H1 (cell line): ENCODE measurements at regions not wholly inside any gene's neighbourhood (a gene's known extent, or its start where the extent isn't known, plus 50 kb on each side); places are given as distances from the start of the nearest gene placed in this dataset.

Source experiments
- CBX5 ChIP-seq: fragments of 300-800, 300-1000 bp; sonication (generic); IDR thresholded peaks from 2 replicates; pipeline ENCODE4 v1.7.1; 2016; ENCODE audit warnings: antibody characterized with exemption, low read length, low read depth
- CBX8 ChIP-seq: fragments of 300-800, 300-1000 bp; sonication (generic); IDR thresholded peaks from 2 replicates; pipeline ENCODE4 v1.7.1; 2016; ENCODE audit warnings: low read depth, low read length, borderline replicate concordance
- CREB1 ChIP-seq: IDR thresholded peaks from 2 replicates; pipeline ENCODE4 v1.6.1; 2012; ENCODE audit warnings: inconsistent platforms
- CTCF ChIP-seq, 3 experiments: IDR thresholded peaks; 1 replicate in 2 of 3; 2 replicates in 1 of 3; pipeline versions ENCODE4 v1.5.1 to v1.6.1; 2011; ENCODE audit warnings: low read length in 3 of 3, mild to moderate bottlenecking in 3 of 3, inconsistent platforms in 2 of 3, low read depth in 1 of 3, moderate library complexity in 1 of 3; ENCODE audit not compliant: insufficient read depth in 1 of 3; ENCODE audit errors: control extremely low read depth in 1 of 3
- E2F6 ChIP-seq: IDR thresholded peaks from 2 replicates; pipeline ENCODE4 v1.6.1; 2012; ENCODE audit warnings: inconsistent platforms
- FOSL1 ChIP-seq: IDR thresholded peaks from 2 replicates; pipeline ENCODE4 v1.6.1; 2011; ENCODE audit warnings: mild to moderate bottlenecking, low read depth, low read length, moderate library complexity; ENCODE audit not compliant: insufficient read depth
- GTF2F1 ChIP-seq: IDR thresholded peaks from 2 replicates; pipeline ENCODE4 v1.6.1; 2012; ENCODE audit warnings: low read depth, low read length, improper control_type of control experiment, borderline replicate concordance
- JUND ChIP-seq: IDR thresholded peaks from 2 replicates; pipeline ENCODE4 v1.6.1; 2011; ENCODE audit warnings: mild to moderate bottlenecking, improper control_type of control experiment, low read length
- POLR2A ChIP-seq, 2 experiments: IDR thresholded peaks; 1 replicate in 1 of 2; 2 replicates in 1 of 2; pipeline ENCODE4 v1.6.1; 2011; ENCODE audit warnings: low read depth in 2 of 2, low read length in 2 of 2, mild to moderate bottlenecking in 2 of 2; ENCODE audit errors: control extremely low read depth in 1 of 2
- RFX5 ChIP-seq: IDR thresholded peaks from 2 replicates; pipeline ENCODE4 v1.6.1; 2011; ENCODE audit warnings: low read depth, low read length, improper control_type of control experiment, borderline replicate concordance
- SIX5 ChIP-seq: IDR thresholded peaks from 2 replicates; pipeline ENCODE4 v1.6.1; 2011; ENCODE audit warnings: mild to moderate bottlenecking, low read depth, low read length
- TF ChIP-seq, protein P1 (sequence below): fragments of 300-600 bp; sonication (generic); IDR thresholded peaks from 2 replicates; pipeline ENCODE4 v1.7.1; 2012; ENCODE audit warnings: low read length, moderate library complexity, mild to moderate bottlenecking, inconsistent platforms; ENCODE audit not compliant: insufficient replicate concordance
- TF ChIP-seq, protein P2 (sequence below): IDR thresholded peaks from 2 replicates; pipeline ENCODE4 v1.6.1; 2011; ENCODE audit warnings: low read depth, mild to moderate bottlenecking, low read length; ENCODE audit not compliant: insufficient read depth

DNA sequence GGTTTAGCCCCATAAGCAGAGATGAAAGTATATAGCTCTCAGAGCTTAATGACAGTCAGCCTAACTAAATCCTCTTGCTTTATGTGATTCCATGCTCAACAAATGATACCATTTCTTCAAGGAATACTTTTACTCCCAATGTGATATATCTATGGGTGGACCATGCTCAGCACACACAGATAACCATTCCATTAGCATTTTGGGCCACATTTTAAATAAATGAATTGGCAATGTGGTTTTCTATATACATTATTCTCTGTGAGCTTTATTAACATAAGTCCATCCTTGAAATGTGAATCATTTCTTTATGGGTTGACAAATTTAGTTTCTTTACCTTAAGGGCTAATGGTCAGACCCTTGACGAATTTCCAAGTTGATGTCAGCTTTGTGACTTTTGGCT is 329.3 kb upstream of the CITED2 start:
- TF ChIP-seq CTCF (IDR thresholded peaks at IDR 0.05; ENCODE audit: control extremely low read depth in 1 of 3, insufficient read depth in 1 of 3, low read depth in 1 of 3, low read length in 3 of 3) (no peak), POLR2A (IDR thresholded peaks at IDR 0.05; ENCODE audit: control extremely low read depth in 1 of 2, low read depth in 2 of 2, low read length in 2 of 2) (no peak), CREB1 (no peak), E2F6 (no peak), FOSL1 (no peak), RFX5 (no peak), GTF2F1 (no peak), CBX5 (no peak), JUND (no peak), CBX8 (no peak), SIX5 (no peak)
- TF ChIP-seq, protein P1, sequence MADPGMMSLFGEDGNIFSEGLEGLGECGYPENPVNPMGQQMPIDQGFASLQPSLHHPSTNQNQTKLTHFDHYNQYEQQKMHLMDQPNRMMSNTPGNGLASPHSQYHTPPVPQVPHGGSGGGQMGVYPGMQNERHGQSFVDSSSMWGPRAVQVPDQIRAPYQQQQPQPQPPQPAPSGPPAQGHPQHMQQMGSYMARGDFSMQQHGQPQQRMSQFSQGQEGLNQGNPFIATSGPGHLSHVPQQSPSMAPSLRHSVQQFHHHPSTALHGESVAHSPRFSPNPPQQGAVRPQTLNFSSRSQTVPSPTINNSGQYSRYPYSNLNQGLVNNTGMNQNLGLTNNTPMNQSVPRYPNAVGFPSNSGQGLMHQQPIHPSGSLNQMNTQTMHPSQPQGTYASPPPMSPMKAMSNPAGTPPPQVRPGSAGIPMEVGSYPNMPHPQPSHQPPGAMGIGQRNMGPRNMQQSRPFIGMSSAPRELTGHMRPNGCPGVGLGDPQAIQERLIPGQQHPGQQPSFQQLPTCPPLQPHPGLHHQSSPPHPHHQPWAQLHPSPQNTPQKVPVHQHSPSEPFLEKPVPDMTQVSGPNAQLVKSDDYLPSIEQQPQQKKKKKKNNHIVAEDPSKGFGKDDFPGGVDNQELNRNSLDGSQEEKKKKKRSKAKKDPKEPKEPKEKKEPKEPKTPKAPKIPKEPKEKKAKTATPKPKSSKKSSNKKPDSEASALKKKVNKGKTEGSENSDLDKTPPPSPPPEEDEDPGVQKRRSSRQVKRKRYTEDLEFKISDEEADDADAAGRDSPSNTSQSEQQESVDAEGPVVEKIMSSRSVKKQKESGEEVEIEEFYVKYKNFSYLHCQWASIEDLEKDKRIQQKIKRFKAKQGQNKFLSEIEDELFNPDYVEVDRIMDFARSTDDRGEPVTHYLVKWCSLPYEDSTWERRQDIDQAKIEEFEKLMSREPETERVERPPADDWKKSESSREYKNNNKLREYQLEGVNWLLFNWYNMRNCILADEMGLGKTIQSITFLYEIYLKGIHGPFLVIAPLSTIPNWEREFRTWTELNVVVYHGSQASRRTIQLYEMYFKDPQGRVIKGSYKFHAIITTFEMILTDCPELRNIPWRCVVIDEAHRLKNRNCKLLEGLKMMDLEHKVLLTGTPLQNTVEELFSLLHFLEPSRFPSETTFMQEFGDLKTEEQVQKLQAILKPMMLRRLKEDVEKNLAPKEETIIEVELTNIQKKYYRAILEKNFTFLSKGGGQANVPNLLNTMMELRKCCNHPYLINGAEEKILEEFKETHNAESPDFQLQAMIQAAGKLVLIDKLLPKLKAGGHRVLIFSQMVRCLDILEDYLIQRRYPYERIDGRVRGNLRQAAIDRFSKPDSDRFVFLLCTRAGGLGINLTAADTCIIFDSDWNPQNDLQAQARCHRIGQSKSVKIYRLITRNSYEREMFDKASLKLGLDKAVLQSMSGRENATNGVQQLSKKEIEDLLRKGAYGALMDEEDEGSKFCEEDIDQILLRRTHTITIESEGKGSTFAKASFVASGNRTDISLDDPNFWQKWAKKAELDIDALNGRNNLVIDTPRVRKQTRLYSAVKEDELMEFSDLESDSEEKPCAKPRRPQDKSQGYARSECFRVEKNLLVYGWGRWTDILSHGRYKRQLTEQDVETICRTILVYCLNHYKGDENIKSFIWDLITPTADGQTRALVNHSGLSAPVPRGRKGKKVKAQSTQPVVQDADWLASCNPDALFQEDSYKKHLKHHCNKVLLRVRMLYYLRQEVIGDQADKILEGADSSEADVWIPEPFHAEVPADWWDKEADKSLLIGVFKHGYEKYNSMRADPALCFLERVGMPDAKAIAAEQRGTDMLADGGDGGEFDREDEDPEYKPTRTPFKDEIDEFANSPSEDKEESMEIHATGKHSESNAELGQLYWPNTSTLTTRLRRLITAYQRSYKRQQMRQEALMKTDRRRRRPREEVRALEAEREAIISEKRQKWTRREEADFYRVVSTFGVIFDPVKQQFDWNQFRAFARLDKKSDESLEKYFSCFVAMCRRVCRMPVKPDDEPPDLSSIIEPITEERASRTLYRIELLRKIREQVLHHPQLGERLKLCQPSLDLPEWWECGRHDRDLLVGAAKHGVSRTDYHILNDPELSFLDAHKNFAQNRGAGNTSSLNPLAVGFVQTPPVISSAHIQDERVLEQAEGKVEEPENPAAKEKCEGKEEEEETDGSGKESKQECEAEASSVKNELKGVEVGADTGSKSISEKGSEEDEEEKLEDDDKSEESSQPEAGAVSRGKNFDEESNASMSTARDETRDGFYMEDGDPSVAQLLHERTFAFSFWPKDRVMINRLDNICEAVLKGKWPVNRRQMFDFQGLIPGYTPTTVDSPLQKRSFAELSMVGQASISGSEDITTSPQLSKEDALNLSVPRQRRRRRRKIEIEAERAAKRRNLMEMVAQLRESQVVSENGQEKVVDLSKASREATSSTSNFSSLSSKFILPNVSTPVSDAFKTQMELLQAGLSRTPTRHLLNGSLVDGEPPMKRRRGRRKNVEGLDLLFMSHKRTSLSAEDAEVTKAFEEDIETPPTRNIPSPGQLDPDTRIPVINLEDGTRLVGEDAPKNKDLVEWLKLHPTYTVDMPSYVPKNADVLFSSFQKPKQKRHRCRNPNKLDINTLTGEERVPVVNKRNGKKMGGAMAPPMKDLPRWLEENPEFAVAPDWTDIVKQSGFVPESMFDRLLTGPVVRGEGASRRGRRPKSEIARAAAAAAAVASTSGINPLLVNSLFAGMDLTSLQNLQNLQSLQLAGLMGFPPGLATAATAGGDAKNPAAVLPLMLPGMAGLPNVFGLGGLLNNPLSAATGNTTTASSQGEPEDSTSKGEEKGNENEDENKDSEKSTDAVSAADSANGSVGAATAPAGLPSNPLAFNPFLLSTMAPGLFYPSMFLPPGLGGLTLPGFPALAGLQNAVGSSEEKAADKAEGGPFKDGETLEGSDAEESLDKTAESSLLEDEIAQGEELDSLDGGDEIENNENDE, result no peak
- TF ChIP-seq, protein P2, sequence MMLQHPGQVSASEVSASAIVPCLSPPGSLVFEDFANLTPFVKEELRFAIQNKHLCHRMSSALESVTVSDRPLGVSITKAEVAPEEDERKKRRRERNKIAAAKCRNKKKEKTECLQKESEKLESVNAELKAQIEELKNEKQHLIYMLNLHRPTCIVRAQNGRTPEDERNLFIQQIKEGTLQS, result no peak
